DND-41 (cell line): ENCODE measurements at regions not wholly inside any gene's neighbourhood (a gene's known extent, or its start where the extent isn't known, plus 50 kb on each side); places are given as distances from the start of the nearest gene placed in this dataset.

Source experiments
- CTCF ChIP-seq: IDR thresholded peaks from 2 replicates; pipeline ENCODE4 v1.5.1; 2012; ENCODE audit warnings: borderline replicate concordance, low read length, moderate library complexity, mild to moderate bottlenecking; ENCODE audit not compliant: poor library complexity, severe bottlenecking; ENCODE audit errors: extremely low read depth
- EZH2 ChIP-seq: IDR thresholded peaks from 3 replicates; pipeline ENCODE4 v1.6.1; 2012; ENCODE audit warnings: borderline replicate concordance, low read depth, mild to moderate bottlenecking, moderate library complexity, low read length, inconsistent platforms; ENCODE audit not compliant: severe bottlenecking

- no peak for TF ChIP-seq EZH2
- no peak for TF ChIP-seq CTCF
Observed at GRCh38 chr20:60269573-60270162, 311.4 kb downstream of the CDH26 start.
